AG09309 (cell line): ENCODE measurements at regions not wholly inside any gene's neighbourhood (a gene's known extent, or its start where the extent isn't known, plus 50 kb on each side); places are given as distances from the start of the nearest gene placed in this dataset.

Experiments
- DNase-seq: peaks from one replicate; pipeline ENCODE4 v3.0.0-alpha.2; 2010; ENCODE audit warnings: low read depth
- H3K4me3 ChIP-seq: 2 replicates; pipeline ENCODE4 v1.5.1; 2011; ENCODE audit warnings: mild to moderate bottlenecking, low read depth, low read length, moderate library complexity; ENCODE audit not compliant: control insufficient read depth
- TF ChIP-seq, protein P1 (sequence below): IDR thresholded peaks from 2 replicates; pipeline ENCODE4 v1.5.1; 2011; ENCODE audit warnings: mild to moderate bottlenecking, low read depth, low read length, inconsistent platforms; ENCODE audit not compliant: insufficient read depth, control insufficient read depth; ENCODE audit errors: missing control alignments

DNA sequence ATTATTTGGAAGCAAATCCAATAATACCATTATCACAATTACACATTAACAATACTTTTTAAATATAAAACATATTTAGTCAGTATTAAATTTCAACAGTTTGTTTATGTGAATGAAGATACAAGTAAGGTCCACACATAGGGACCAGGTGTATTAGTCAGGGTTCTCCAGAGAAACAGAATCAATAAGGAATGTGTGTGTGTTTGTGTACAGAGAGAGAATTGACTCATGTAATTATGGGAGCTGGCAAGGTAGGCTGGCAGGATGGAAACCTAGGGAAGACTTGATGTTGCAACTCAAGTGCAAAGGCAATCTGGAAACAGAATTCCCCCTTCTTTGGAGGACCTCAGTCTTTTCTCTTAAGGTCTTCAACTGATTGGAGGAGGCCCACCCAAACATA is 123.2 kb upstream of the OTX2 start:
- no peak overlapping the region for H3K4me3 ChIP-seq
- TF ChIP-seq, protein P1, sequence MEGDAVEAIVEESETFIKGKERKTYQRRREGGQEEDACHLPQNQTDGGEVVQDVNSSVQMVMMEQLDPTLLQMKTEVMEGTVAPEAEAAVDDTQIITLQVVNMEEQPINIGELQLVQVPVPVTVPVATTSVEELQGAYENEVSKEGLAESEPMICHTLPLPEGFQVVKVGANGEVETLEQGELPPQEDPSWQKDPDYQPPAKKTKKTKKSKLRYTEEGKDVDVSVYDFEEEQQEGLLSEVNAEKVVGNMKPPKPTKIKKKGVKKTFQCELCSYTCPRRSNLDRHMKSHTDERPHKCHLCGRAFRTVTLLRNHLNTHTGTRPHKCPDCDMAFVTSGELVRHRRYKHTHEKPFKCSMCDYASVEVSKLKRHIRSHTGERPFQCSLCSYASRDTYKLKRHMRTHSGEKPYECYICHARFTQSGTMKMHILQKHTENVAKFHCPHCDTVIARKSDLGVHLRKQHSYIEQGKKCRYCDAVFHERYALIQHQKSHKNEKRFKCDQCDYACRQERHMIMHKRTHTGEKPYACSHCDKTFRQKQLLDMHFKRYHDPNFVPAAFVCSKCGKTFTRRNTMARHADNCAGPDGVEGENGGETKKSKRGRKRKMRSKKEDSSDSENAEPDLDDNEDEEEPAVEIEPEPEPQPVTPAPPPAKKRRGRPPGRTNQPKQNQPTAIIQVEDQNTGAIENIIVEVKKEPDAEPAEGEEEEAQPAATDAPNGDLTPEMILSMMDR, result no peak
- DNase-seq, result no peak

DNA sequence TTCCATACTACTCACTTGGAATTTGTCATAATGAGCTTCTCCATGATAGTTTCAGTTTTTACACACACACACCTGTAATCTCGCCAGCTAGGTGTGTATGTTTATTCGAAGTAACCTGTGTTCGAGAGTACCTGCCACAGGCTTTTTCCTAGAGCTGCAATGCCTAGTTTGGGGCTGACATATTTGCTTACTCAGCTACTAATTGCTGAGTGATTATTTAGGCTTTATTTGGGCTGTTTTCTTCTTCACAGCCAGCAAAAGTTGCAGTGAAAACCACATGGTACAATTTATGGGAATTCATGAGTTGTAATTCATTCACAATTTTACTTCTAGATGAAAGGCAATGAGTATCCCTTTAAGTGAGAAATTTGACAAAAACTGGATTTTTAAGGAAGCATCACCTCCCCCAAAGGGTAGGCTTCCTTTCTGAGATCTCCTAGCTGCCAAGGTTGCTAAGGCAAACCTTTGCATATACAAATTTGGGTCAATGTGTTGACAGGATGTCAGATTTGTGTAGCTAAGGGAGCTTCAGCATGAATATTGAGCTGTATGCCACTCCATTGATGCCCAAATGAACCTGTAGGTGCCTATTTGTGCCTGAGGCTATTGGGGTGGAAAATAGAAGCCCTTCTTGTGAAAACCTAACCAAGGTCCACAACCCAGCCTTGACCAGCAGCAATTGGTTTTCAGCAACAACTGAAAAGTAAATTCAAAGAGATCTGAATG is 108.7 kb upstream of the OTX2 start:
- DNase-seq, result no peak
- no peak overlapping the region for H3K4me3 ChIP-seq
- TF ChIP-seq, protein P1, result no peak

DNA sequence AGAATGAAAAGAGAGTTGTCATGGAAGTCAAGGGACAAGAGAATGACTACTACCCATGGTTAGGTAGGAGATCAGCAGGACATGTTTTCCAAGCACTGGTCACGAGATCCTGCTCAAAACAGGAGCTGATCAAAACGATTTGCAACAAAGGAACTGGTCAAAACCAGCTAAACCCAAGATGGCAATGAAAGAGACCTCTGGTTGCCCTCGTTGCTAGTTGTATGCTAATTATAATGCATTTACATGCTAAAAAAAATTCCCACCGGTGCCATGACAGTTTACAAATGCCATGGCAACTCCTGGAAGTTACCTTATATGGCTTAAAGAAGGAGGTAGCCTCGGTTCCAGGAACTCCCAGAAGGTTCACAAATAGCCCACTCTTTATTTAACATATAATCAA is 95.0 kb upstream of the OTX2 start:
- no peak for DNase-seq
- TF ChIP-seq, protein P1, result no peak
- no peak overlapping the region for H3K4me3 ChIP-seq

DNA sequence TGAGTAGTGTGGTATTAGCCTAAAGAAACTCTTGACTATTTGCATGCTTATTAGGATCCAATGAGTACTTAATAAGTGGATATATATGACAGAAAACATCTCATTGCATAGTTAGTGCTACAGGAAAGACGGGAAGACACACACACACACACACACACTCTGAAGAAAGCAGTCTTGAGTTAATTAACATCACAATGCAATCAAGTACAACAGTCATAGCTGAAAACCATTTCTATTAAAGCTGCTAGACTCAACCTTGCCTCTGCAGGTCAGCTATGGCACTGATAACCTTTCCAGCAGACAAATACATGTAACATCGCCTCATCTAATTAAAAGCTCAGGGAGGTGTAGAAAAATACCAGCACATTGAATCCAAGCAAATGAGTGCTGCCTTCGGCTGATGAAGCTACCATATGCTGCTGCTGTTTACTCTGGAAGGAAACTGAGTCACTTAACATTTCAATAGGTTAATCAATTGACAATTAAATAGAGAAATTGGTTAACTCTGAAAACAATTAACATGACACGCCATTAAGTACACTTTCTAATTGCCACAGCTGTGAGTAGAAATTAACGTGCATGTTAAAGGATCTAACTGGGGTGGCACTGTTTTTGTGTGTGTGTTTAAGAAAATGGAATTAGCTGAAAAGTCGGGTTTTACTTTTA is 93.2 kb upstream of the OTX2 start:
- TF ChIP-seq, protein P1, result no peak
- no peak overlapping the region for H3K4me3 ChIP-seq
- DNase-seq, result no peak

DNA sequence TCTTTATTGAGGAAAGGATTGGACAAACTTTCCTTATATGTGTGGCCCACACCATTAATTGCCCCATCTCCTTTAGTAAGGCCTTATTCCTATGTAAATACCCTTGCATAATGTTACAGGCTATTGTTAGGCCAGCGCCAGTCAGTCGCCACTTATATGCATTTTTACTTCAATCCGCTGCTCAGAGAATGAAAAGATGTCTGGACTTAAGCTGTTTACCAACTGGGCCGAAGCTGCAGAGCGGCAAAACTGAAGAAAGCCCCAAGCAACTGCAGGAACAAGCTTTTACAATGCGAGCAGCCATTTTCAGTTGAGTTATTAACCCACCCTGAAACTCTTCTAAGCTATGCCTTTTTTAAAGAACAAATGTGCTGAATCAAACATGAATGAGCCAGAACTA is 92.1 kb upstream of the OTX2 start:
- TF ChIP-seq, protein P1, result no peak
- H3K4me3 ChIP-seq, result no peak overlapping the region
- DNase-seq, result no peak

DNA sequence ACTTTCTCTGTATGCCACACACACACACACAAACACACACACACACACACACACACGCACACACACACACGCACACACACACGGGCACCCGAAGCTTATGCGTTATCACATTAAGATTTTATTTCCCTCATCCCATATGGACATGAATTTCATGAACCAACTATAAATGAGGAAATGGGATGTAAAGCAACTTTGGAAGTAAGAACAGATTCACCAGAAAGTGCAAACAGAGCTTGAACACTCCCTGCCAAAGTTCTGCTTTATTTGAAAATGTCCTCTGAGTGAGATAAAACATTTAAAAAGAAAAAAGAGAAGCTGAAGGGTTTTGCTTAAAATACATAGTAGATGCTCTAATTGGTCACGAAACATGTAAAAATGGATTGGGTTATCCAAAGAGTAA is 90.4 kb upstream of the OTX2 start:
- H3K4me3 ChIP-seq, result no peak overlapping the region
- no peak for DNase-seq
- TF ChIP-seq, protein P1, result no peak
